ENCODE measurements at regions not wholly inside any gene's neighbourhood (a gene's known extent, or its start where the extent isn't known, plus 50 kb on each side); places are given as distances from the start of the nearest gene placed in this dataset.

- DNase-seq (ENCODE audit: low spot score in 2 of 2): no peak
- peak; percentile 98 for FAIRE-seq
These were observed 1555.4 kb upstream of the MIR17HG start for GRCh38 chr13:89791971-89792630.

- no peak for DNase-seq (ENCODE audit: low spot score in 2 of 2)
- no peak for FAIRE-seq
These were observed 1551.3 kb upstream of the MIR17HG start for GRCh38 chr13:89796196-89796595.

- FAIRE-seq (no peak), DNase-seq (ENCODE audit: low spot score in 2 of 2) (no peak)
These were observed 1543.6 kb upstream of the MIR17HG start for GRCh38 chr13:89803839-89804238.

- FAIRE-seq: no peak
- no peak for DNase-seq (ENCODE audit: low spot score in 2 of 2)
These were observed 1540.9 kb upstream of the MIR17HG start for GRCh38 chr13:89806594-89806993.

GRCh38 chr13:89812856-89813255, 1534.6 kb upstream of the MIR17HG start:
- DNase-seq (ENCODE audit: low spot score in 2 of 2) (no peak), FAIRE-seq (no peak)

GRCh38 chr13:89816404-89816803, 1531.1 kb upstream of the MIR17HG start:
- peak; percentile 61 for FAIRE-seq

GRCh38 chr13:89822467-89822866, 1525.0 kb upstream of the MIR17HG start:
- no peak for DNase-seq (ENCODE audit: low spot score in 2 of 2)
- no peak for FAIRE-seq

More at GRCh38 chr13:89816404-89816803, 1531.1 kb upstream of the MIR17HG start:
- no peak for DNase-seq (ENCODE audit: low spot score in 2 of 2)

GRCh38 chr13:89827552-89827951, 1519.9 kb upstream of the MIR17HG start:
- no peak for FAIRE-seq
- DNase-seq (ENCODE audit: low spot score in 2 of 2): no peak

GRCh38 chr13:89828506-89828905, 1519.0 kb upstream of the MIR17HG start:
- no peak for DNase-seq (ENCODE audit: low spot score in 2 of 2)
- FAIRE-seq: no peak

- DNase-seq (ENCODE audit: low spot score in 2 of 2) (no peak), FAIRE-seq (no peak)
These were observed 1516.3 kb upstream of the MIR17HG start for GRCh38 chr13:89831157-89831556.

GRCh38 chr13:89832827-89833226, 1514.7 kb upstream of the MIR17HG start:
- FAIRE-seq (no peak), DNase-seq (ENCODE audit: low spot score in 2 of 2) (no peak)

- FAIRE-seq: no peak
- DNase-seq (ENCODE audit: low spot score in 2 of 2): no peak
These were observed 1503.9 kb upstream of the MIR17HG start for GRCh38 chr13:89843621-89844020.

GRCh38 chr13:89845874-89846273, 1501.6 kb upstream of the MIR17HG start:
- no peak for FAIRE-seq
- no peak for DNase-seq (ENCODE audit: low spot score in 2 of 2)

- no peak for DNase-seq (ENCODE audit: low spot score in 2 of 2)
- no peak for FAIRE-seq
These were observed 1500.4 kb upstream of the MIR17HG start for GRCh38 chr13:89846926-89847585.

GRCh38 chr13:89852570-89852969, 1494.9 kb upstream of the MIR17HG start:
- FAIRE-seq (no peak), DNase-seq (ENCODE audit: low spot score in 2 of 2) (no peak)

GRCh38 chr13:89856512-89856911, 1491.0 kb upstream of the MIR17HG start:
- DNase-seq (ENCODE audit: low spot score in 2 of 2) (no peak), FAIRE-seq (no peak)

GRCh38 chr13:89857502-89857901, 1490.0 kb upstream of the MIR17HG start:
- no peak for FAIRE-seq
- no peak for DNase-seq (ENCODE audit: low spot score in 2 of 2)

GRCh38 chr13:89862011-89862690, 1485.3 kb upstream of the MIR17HG start:
- DNase-seq (ENCODE audit: low spot score in 2 of 2) (no peak), FAIRE-seq (no peak)

GRCh38 chr13:89862691-89863036, 1484.8 kb upstream of the MIR17HG start:
- no peak for FAIRE-seq

GRCh38 chr13:89865164-89866064, 1482.1 kb upstream of the MIR17HG start:
- DNase-seq (ENCODE audit: low spot score in 2 of 2) (no peak), FAIRE-seq (no peak)

More at GRCh38 chr13:89862691-89863036, 1484.8 kb upstream of the MIR17HG start:
- DNase-seq (ENCODE audit: low spot score in 2 of 2): no peak

- FAIRE-seq: no peak
- no peak for DNase-seq (ENCODE audit: low spot score in 2 of 2)
These were observed 1478.2 kb upstream of the MIR17HG start for GRCh38 chr13:89869312-89869711.

Measured in frontal cortex (tissue), 3 donors.